ENCODE measurements at regions not wholly inside any gene's neighbourhood (a gene's known extent, or its start where the extent isn't known, plus 50 kb on each side); places are given as distances from the start of the nearest gene placed in this dataset.

GRCh38 chr12:67590149-67590790, 58.3 kb upstream of the DYRK2 start:
- no peaks in the 10 kb centered on the region for H3K27me3 ChIP-seq (replicated peaks; ENCODE audit: insufficient read depth)
- no peaks in the 10 kb centered on the region for H3K36me3 ChIP-seq
- H3K27ac ChIP-seq, result no peak overlapping the region
- intact Hi-C loops (cut with DNase I), result no loop called here
- DNase-seq (ENCODE audit: low spot score), result no peak
- no peaks in the 10 kb centered on the region for H3K4me1 ChIP-seq (replicated peaks)
- WGBS, result 38% methylated on average over 4 of the region's 4 CpGs
- H3K4me3 ChIP-seq, result no peak overlapping the region
- TF ChIP-seq CTCF (IDR thresholded peaks at IDR 0.05), result no peak
- no peak for TF ChIP-seq POLR2AphosphoS5 (IDR thresholded peaks at IDR 0.05)
- no peak for TF ChIP-seq POLR2A (IDR thresholded peaks at IDR 0.05)
- H3K9me3 ChIP-seq, result no peaks in the 10 kb centered on the region

- intact Hi-C loops (cut with DNase I), result no loop called here
- Histone ChIP-seq H3K27me3 (replicated peaks; ENCODE audit: insufficient read depth) (no peaks in the 10 kb centered on the region), H3K4me1 (replicated peaks) (no peaks in the 10 kb centered on the region), H3K9me3 (no peaks in the 10 kb centered on the region), H3K36me3 (no peaks in the 10 kb centered on the region), H3K27ac (peak overlapping the region in 1 of 2 donors; percentile 30), H3K4me3 (no peak overlapping the region)
- peak; percentile 34 for DNase-seq (ENCODE audit: low spot score)
- WGBS, result 92% methylated on average over 2 of the region's 2 CpGs
- TF ChIP-seq POLR2A (IDR thresholded peaks at IDR 0.05), result no peak
- no peak for TF ChIP-seq POLR2AphosphoS5 (IDR thresholded peaks at IDR 0.05)
- TF ChIP-seq CTCF (IDR thresholded peaks at IDR 0.05), result no peak
These were observed 56.1 kb upstream of the DYRK2 start for GRCh38 chr12:67592228-67593011.

GRCh38 chr12:67593041-67593440, 55.5 kb upstream of the DYRK2 start:
- intact Hi-C loops (cut with DNase I), result no loop called here
- H3K27me3 ChIP-seq (replicated peaks; ENCODE audit: insufficient read depth), result no peaks in the 10 kb centered on the region
- H3K4me3 ChIP-seq, result no peak overlapping the region
- DNase-seq (ENCODE audit: low spot score), result peak; percentile 84
- H3K27ac ChIP-seq, result peak overlapping the region in 1 of 2 donors; percentile 30
- no peaks in the 10 kb centered on the region for H3K9me3 ChIP-seq
- H3K4me1 ChIP-seq (replicated peaks), result no peaks in the 10 kb centered on the region
- TF ChIP-seq POLR2A (IDR thresholded peaks at IDR 0.05) (no peak), CTCF (IDR thresholded peaks at IDR 0.05) (no peak), POLR2AphosphoS5 (IDR thresholded peaks at IDR 0.05) (peak; percentile 63)
- no peaks in the 10 kb centered on the region for H3K36me3 ChIP-seq

- no peak for DNase-seq (ENCODE audit: low spot score)
- Histone ChIP-seq H3K4me1 (replicated peaks) (no peaks in the 10 kb centered on the region), H3K4me3 (no peak overlapping the region), H3K36me3 (no peaks in the 10 kb centered on the region), H3K9me3 (no peaks in the 10 kb centered on the region), H3K27ac (peak overlapping the region in 1 of 2 donors; percentile 30), H3K27me3 (replicated peaks; ENCODE audit: insufficient read depth) (no peaks in the 10 kb centered on the region)
- intact Hi-C loops (cut with DNase I), result no loop called here
- WGBS, result 63% methylated on average over 2 of the region's 2 CpGs
- TF ChIP-seq POLR2A (IDR thresholded peaks at IDR 0.05) (no peak), CTCF (IDR thresholded peaks at IDR 0.05) (no peak), POLR2AphosphoS5 (IDR thresholded peaks at IDR 0.05) (no peak)
These were observed 54.8 kb upstream of the DYRK2 start for GRCh38 chr12:67593461-67594330.
